PC-3 (cell line): ENCODE measurements at regions not wholly inside any gene's neighbourhood (a gene's known extent, or its start where the extent isn't known, plus 50 kb on each side); places are given as distances from the start of the nearest gene placed in this dataset.
"Not testable (repeated sequence)": the region's sequence is repeated elsewhere in the genome, so short reads cannot be mapped to it uniquely, and the experiment has no call there.

ENCODE experiments used
- ATAC-seq: fragments of 200-7000 bp; cut with Tn5 transposase; 2 replicates; pipeline ENCODE4 v1.9.1; 2020; ENCODE audit warnings: mild to moderate bottlenecking, moderate library complexity
- BruUV-seq: library from RNA; stranded (reverse); fragments of 400-500 nt; replicated peaks from 2 replicates; lab custom pipeline; 2021; lab: Mats Ljungman, UMichigan
- CTCF ChIA-PET: fragments of 300-600 bp; sonication (Branson Sonifier 250); formaldehyde crosslinking; loops from one replicate; lab custom pipeline; 2022; ENCODE audit warnings: antibody characterized with exemption; lab: Charles Lee
- POLR2A ChIA-PET: fragments of 300-600 bp; sonication (Branson Sonifier 250); formaldehyde crosslinking; loops from one replicate; lab custom pipeline; 2022; ENCODE audit warnings: antibody characterized with exemption; ENCODE audit not compliant: unreplicated experiment; lab: Charles Lee
- DNase-seq: peaks from one replicate; pipeline ENCODE4 v3.0.0-alpha.2; 2015
- H2AFZ ChIP-seq: fragments of 300-600 bp; sonication (generic); 2 replicates; pipeline ENCODE4 v1.6.0; 2016; ENCODE audit warnings: antibody characterized with exemption, low read length
- H3F3A ChIP-seq: fragments of 300-600 bp; sonication (generic); one replicate; pipeline ENCODE4 v1.6.0; 2017; ENCODE audit warnings: antibody characterized with exemption, low read length, control low read depth, mild to moderate bottlenecking; ENCODE audit not compliant: unreplicated experiment
- H3K27ac ChIP-seq: fragments of 300-600 bp; sonication (generic); 2 replicates; pipeline ENCODE4 v1.5.1; 2016; ENCODE audit warnings: mild to moderate bottlenecking, low read length
- H3K27me3 ChIP-seq: fragments of 300-600 bp; sonication (generic); 2 replicates; pipeline ENCODE4 v1.6.1; 2016; ENCODE audit warnings: low read length, mixed read lengths
- H3K36me3 ChIP-seq: fragments of 300-600 bp; sonication (generic); 2 replicates; pipeline ENCODE4 v1.6.1; 2016; ENCODE audit warnings: low read depth, mixed run types, low read length, mixed read lengths
- H3K4me1 ChIP-seq: fragments of 300-600 bp; sonication (generic); 2 replicates; pipeline ENCODE4 v1.5.1; 2016; ENCODE audit warnings: low read length; ENCODE audit not compliant: insufficient read depth
- H3K4me2 ChIP-seq: fragments of 300-600 bp; sonication (generic); 2 replicates; pipeline ENCODE4 v1.6.0; 2016; ENCODE audit warnings: low read length
- H3K4me3 ChIP-seq: fragments of 300-600 bp; sonication (generic); 2 replicates; pipeline ENCODE4 v1.5.1; 2016; ENCODE audit warnings: mild to moderate bottlenecking, low read length, mixed read lengths
- H3K79me2 ChIP-seq: fragments of 300-600 bp; sonication (generic); 2 replicates; pipeline ENCODE4 v1.6.1; 2017; ENCODE audit warnings: low read length, mixed read lengths
- H3K9ac ChIP-seq: fragments of 300-600 bp; sonication (generic); 2 replicates; pipeline ENCODE4 v1.6.0; 2016; ENCODE audit warnings: mild to moderate bottlenecking, low read length
- H3K9me2 ChIP-seq: fragments of 300-600 bp; sonication (generic); replicated peaks from 2 replicates; pipeline ENCODE4 v1.6.1; 2016; ENCODE audit warnings: mixed run types, low read length, mixed read lengths
- H3K9me3 ChIP-seq: fragments of 300-600 bp; sonication (generic); 2 replicates; pipeline ENCODE4 v1.6.1; 2016; ENCODE audit warnings: low read length, mixed read lengths
- H4K20me1 ChIP-seq: fragments of 300-600 bp; sonication (generic); 2 replicates; pipeline ENCODE4 v1.6.1; 2016; ENCODE audit warnings: low read length, mixed read lengths
- intact Hi-C: fragments of 100-400 bp; cut with micrococcal nuclease; formaldehyde crosslinking; loops from 2 replicates; pipeline ENCODE4 v1.9.0; 2023

- BruUV-seq, H3K27ac ChIP-seq, H3K4me1 ChIP-seq, H2AFZ ChIP-seq, ATAC-seq, H3K9ac ChIP-seq, H3F3A ChIP-seq, H3K4me3 ChIP-seq, H3K9me3 ChIP-seq, H3K36me3 ChIP-seq, POLR2A ChIA-PET, H4K20me1 ChIP-seq, H3K9me2 ChIP-seq, H3K79me2 ChIP-seq, DNase-seq, H3K4me2 ChIP-seq, intact Hi-C loops, H3K27me3 ChIP-seq, CTCF ChIA-PET: not testable (repeated sequence)
These were observed 173.0 kb upstream of the ZNF658 start for GRCh38 chr9:66727540-66727939.

GRCh38 chr9:66736686-66737085, 163.8 kb upstream of the ZNF658 start:
- DNase-seq = not testable (repeated sequence)

GRCh38 chr9:66738418-66738817, 162.1 kb upstream of the ZNF658 start:
- H3F3A ChIP-seq, POLR2A ChIA-PET, H3K4me2 ChIP-seq, H3K36me3 ChIP-seq, H3K27ac ChIP-seq, H3K9me3 ChIP-seq, BruUV-seq, H3K4me3 ChIP-seq, DNase-seq, H4K20me1 ChIP-seq, CTCF ChIA-PET, H3K27me3 ChIP-seq, ATAC-seq, H3K9me2 ChIP-seq, intact Hi-C loops, H3K4me1 ChIP-seq, H3K79me2 ChIP-seq, H3K9ac ChIP-seq, H2AFZ ChIP-seq: not testable (repeated sequence)

More at GRCh38 chr9:66736686-66737085, 163.8 kb upstream of the ZNF658 start:
- H3K4me1 ChIP-seq, ATAC-seq, BruUV-seq, H3K79me2 ChIP-seq, POLR2A ChIA-PET, CTCF ChIA-PET, intact Hi-C loops, H3K27ac ChIP-seq, H3K4me3 ChIP-seq, H3K9me3 ChIP-seq, H3K9ac ChIP-seq, H3K36me3 ChIP-seq, H3K4me2 ChIP-seq, H3F3A ChIP-seq, H2AFZ ChIP-seq, H3K9me2 ChIP-seq, H4K20me1 ChIP-seq, H3K27me3 ChIP-seq: not testable (repeated sequence)

DNA sequence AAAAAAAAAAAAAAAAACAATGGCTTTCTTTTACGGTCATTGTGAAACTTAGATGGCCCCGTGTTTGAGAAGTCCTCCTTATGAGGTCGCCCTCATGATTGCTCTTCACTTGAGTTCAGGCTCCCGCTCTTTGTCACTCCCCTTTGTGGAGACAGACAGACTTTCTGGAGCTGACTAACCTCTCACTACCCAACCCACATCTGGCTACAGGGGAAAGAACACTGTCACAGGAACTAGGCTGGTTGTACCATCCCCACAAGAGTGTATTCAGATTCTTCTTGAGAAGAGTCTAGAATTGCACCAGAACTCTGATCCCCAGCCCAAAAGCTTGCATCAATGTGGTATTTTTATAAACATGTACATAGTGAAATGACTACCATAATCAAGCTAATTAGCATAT, 160.4 kb upstream of the ZNF658 start:
- H3K9me3 ChIP-seq, H3K36me3 ChIP-seq, H3K79me2 ChIP-seq, H2AFZ ChIP-seq, POLR2A ChIA-PET, ATAC-seq, H3K4me1 ChIP-seq, H3K27me3 ChIP-seq, DNase-seq, H4K20me1 ChIP-seq, H3K4me2 ChIP-seq, intact Hi-C loops, CTCF ChIA-PET, H3K9me2 ChIP-seq, H3K4me3 ChIP-seq, H3F3A ChIP-seq, BruUV-seq, H3K27ac ChIP-seq, H3K9ac ChIP-seq: not testable (repeated sequence)

DNA sequence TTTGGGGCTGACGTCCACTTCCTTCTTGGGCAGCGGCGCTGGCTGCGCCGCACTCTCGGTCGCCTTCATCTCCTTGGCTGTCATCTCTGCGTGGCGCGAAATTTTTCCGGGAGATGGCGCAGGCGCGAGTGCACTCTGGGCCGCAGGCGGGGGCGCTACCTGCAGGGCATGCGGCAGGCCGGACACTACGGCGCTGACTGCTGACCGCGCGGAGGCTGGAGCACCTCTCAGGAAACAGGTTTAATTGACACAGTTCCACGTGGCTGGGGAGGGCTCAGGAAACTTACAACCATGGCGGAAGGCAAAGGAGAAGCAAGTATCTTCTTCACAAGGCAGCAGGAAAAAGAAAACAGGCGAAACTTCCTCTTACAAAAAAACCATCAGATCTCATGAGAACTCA, 154.7 kb upstream of the ZNF658 start:
- CTCF ChIA-PET, H3K36me3 ChIP-seq, H3K79me2 ChIP-seq, H3F3A ChIP-seq, H2AFZ ChIP-seq, H3K4me2 ChIP-seq, H4K20me1 ChIP-seq, H3K9me2 ChIP-seq, H3K27ac ChIP-seq, intact Hi-C loops, H3K4me3 ChIP-seq, H3K9ac ChIP-seq, BruUV-seq, H3K27me3 ChIP-seq, H3K4me1 ChIP-seq, POLR2A ChIA-PET, H3K9me3 ChIP-seq, ATAC-seq, DNase-seq: not testable (repeated sequence)

GRCh38 chr9:66752324-66752923, 148.1 kb upstream of the ZNF658 start:
- DNase-seq, H3K36me3 ChIP-seq, POLR2A ChIA-PET, intact Hi-C loops, H3K27ac ChIP-seq, H3K9ac ChIP-seq, H3K9me3 ChIP-seq, H3K79me2 ChIP-seq, H3K27me3 ChIP-seq, ATAC-seq, CTCF ChIA-PET, H3K4me2 ChIP-seq, H3K4me1 ChIP-seq, H4K20me1 ChIP-seq, H3F3A ChIP-seq, BruUV-seq, H3K9me2 ChIP-seq, H2AFZ ChIP-seq, H3K4me3 ChIP-seq: not testable (repeated sequence)
